B cell (primary cell): ENCODE measurements at regions not wholly inside any gene's neighbourhood (a gene's known extent, or its start where the extent isn't known, plus 50 kb on each side); places are given as distances from the start of the nearest gene placed in this dataset.
"Not testable (repeated sequence)": the region's sequence is repeated elsewhere in the genome, so short reads cannot be mapped to it uniquely, and the experiment has no call there.

ENCODE experiments used
- ATAC-seq: fragments of 200-7000 bp; cut with Tn5 transposase; one replicate; pipeline ENCODE4 v1.10.0; 2021; ENCODE audit warnings: low read depth, mild to moderate bottlenecking, moderate number of reproducible peaks, moderate library complexity
- CTCF ChIA-PET: fragments of 350-600 bp; sonication (Branson Sonifier 250); formaldehyde crosslinking; loops from one replicate; lab custom pipeline; 2021; ENCODE audit warnings: antibody characterized with exemption, inconsistent platforms; lab: Charles Lee
- POLR2A ChIA-PET: fragments of 350-600 bp; sonication (Branson Sonifier 250); formaldehyde crosslinking; loops from one replicate; lab custom pipeline; 2021; ENCODE audit warnings: antibody characterized with exemption; lab: Charles Lee
- DNase-seq: peaks from one replicate; pipeline ENCODE4 v3.0.0; 2013
- H2AFZ ChIP-seq: 2 replicates; pipeline ENCODE4 v1.6.1; 2012; ENCODE audit warnings: mild to moderate bottlenecking, low read depth, low read length; ENCODE audit not compliant: insufficient read depth, poor library complexity, severe bottlenecking
- H3K27ac ChIP-seq, 2 donors: 1 replicate in 1 of 2; 2 replicates in 1 of 2; pipeline ENCODE4 v1.5.1; 2012 to 2013; ENCODE audit warnings: low read length in 2 of 2, mild to moderate bottlenecking in 2 of 2, moderate library complexity in 1 of 2
- H3K27me3 ChIP-seq, 4 experiments: fragments of 200-600 bp in 1 of 4; sonication (generic) in 1 of 4; replicated peaks in 1 of 4; 1 replicate in 2 of 4; 2 replicates in 2 of 4; pipeline versions ENCODE4 v1.6.1 to v1.7.0; 2013 to 2016; ENCODE audit warnings: low read length in 3 of 4, mild to moderate bottlenecking in 2 of 4, mixed read lengths in 1 of 4, moderate library complexity in 1 of 4; ENCODE audit not compliant: insufficient read depth in 4 of 4, control insufficient read depth in 3 of 4; ENCODE audit errors: control extremely low read depth in 1 of 4
- H3K36me3 ChIP-seq, 2 experiments: replicated peaks in 1 of 2; 1 replicate in 1 of 2; 2 replicates in 1 of 2; pipeline versions ENCODE4 v1.6.1 to v1.7.1; 2013; ENCODE audit warnings: low read length in 1 of 2; ENCODE audit not compliant: insufficient read depth in 2 of 2, control insufficient read depth in 1 of 2; ENCODE audit errors: control extremely low read depth in 1 of 2, extremely low read depth in 1 of 2
- H3K4me1 ChIP-seq, 2 donors: fragments of 200-600 bp in 1 of 2; sonication (generic) in 1 of 2; 1 replicate in 1 of 2; 2 replicates in 1 of 2; pipeline versions ENCODE4 v1.5.1 to v1.6.1; 2013 to 2017; ENCODE audit warnings: low read length in 2 of 2; ENCODE audit not compliant: control insufficient read depth in 2 of 2, insufficient read depth in 2 of 2
- H3K4me2 ChIP-seq: replicated peaks from 2 replicates; pipeline ENCODE3; 2012; ENCODE audit warnings: mild to moderate bottlenecking, low read depth, low read length; ENCODE audit not compliant: poor library complexity, severe bottlenecking
- H3K4me3 ChIP-seq, 5 experiments: fragments of 200-600 bp in 1 of 5; sonication (generic) in 1 of 5; 1 replicate in 3 of 5; 2 replicates in 2 of 5; pipeline versions ENCODE4 v1.5.1 to v1.7.0; 2011 to 2016; ENCODE audit warnings: low read length in 4 of 5, mild to moderate bottlenecking in 4 of 5, low read depth in 2 of 5, control low read depth in 1 of 5, moderate library complexity in 1 of 5; ENCODE audit not compliant: insufficient read depth in 1 of 5; ENCODE audit errors: control extremely low read depth in 1 of 5, extremely low read depth in 1 of 5
- H3K79me2 ChIP-seq: fragments of 200-600 bp; sonication (generic); one replicate; pipeline ENCODE4 v1.6.0; 2016; ENCODE audit warnings: low read length; ENCODE audit not compliant: control insufficient read depth, insufficient read depth
- H3K9ac ChIP-seq: fragments of 200-600 bp; sonication (generic); 2 replicates; pipeline ENCODE4 v1.6.1; 2017; ENCODE audit warnings: mild to moderate bottlenecking, low read length, moderate library complexity
- H3K9me3 ChIP-seq, 3 donors: one replicate each; pipeline versions ENCODE4 v1.6.1 to v1.7.1; 2013; ENCODE audit warnings: low read length in 2 of 3; ENCODE audit not compliant: control insufficient read depth in 2 of 3, insufficient read depth in 1 of 3; ENCODE audit errors: control extremely low read depth in 1 of 3
- H4K20me1 ChIP-seq: 2 replicates; pipeline ENCODE4 v1.6.0; 2012; ENCODE audit warnings: mild to moderate bottlenecking, low read length; ENCODE audit not compliant: insufficient read depth, control insufficient read depth, poor library complexity, severe bottlenecking
- H3K27ac Mint-ChIP-seq: one replicate; pipeline ENCODE4 v1.8.0; 2021; ENCODE audit warnings: mixed read lengths
- H3K27me3 Mint-ChIP-seq: one replicate; pipeline ENCODE4 v1.8.0; 2021; ENCODE audit warnings: mixed read lengths
- H3K4me1 Mint-ChIP-seq: one replicate; pipeline ENCODE4 v1.8.0; 2021; ENCODE audit warnings: mixed read lengths
- H3K4me3 Mint-ChIP-seq: one replicate; pipeline ENCODE4 v1.8.0; 2021; ENCODE audit warnings: mixed read lengths
- H3K9me3 Mint-ChIP-seq: one replicate; pipeline ENCODE4 v1.8.0; 2022; ENCODE audit warnings: mixed read lengths; ENCODE audit not compliant: insufficient read depth
- CTCF ChIP-seq: fragments of 200-600 bp; IDR thresholded peaks from one replicate; pipeline ENCODE4 v1.8.0; 2022; ENCODE audit warnings: antibody characterized with exemption, mild to moderate bottlenecking
- EZH2 ChIP-seq: IDR thresholded peaks from 2 replicates; pipeline ENCODE4 v1.6.1; 2012; ENCODE audit warnings: borderline replicate concordance, low read depth, mild to moderate bottlenecking, moderate library complexity, low read length; ENCODE audit not compliant: insufficient read depth, poor library complexity, severe bottlenecking
- whole genome bisulfite sequencing: methylation state at CpG from one replicate; pipeline ENCODE4 v1.1.5; 2013; ENCODE audit warnings: missing lambda C conversion rate; ENCODE audit not compliant: insufficient coverage; 5-methylcytosine and 5-hydroxymethylcytosine counted together
- intact Hi-C: fragments of 100-400 bp; cut with micrococcal nuclease; formaldehyde crosslinking; loops from one replicate; pipeline ENCODE4 v1.10.0; 2022

- Histone ChIP-seq H3K9me3 (peaks cover 0 to 4% (median 0%) of the 10 kb centered on the region in 3 donors), H3K36me3 (no peaks in the 10 kb centered on the region), H3K4me1 (no peaks in the 10 kb centered on the region), H2AFZ (no peak overlapping the region), H3K4me2 (no peak overlapping the region), H3K79me2 (no peaks in the 10 kb centered on the region), H3K9ac (no peak overlapping the region), H3K4me3 (no peak overlapping the region), H4K20me1 (no peaks in the 10 kb centered on the region), H3K27me3 (no peaks in the 10 kb centered on the region), H3K27ac (no peak overlapping the region)
- ChIA-PET POLR2A (no interaction called here), CTCF (no interaction called here)
- no peak for DNase-seq
- peaks cover 9% of the 10 kb centered on the region for H3K27me3 Mint-ChIP-seq
- H3K4me1 Mint-ChIP-seq, result no peaks in the 10 kb centered on the region
- TF ChIP-seq EZH2, result no peak
- TF ChIP-seq CTCF, result no peak
- H3K9me3 Mint-ChIP-seq, result no peaks in the 10 kb centered on the region
- intact Hi-C loops, result no loop called here
- no peak overlapping the region for H3K4me3 Mint-ChIP-seq
- H3K27ac Mint-ChIP-seq, result no peak overlapping the region
- WGBS, result 97% methylated on average over 25 of the region's 25 CpGs
- no peak for ATAC-seq
Observed at GRCh38 chr18:76613755-76614120, 118.7 kb upstream of the ZNF516 start.

- no peaks in the 10 kb centered on the region for H3K9me3 Mint-ChIP-seq
- CTCF ChIA-PET, result no interaction called here
- TF ChIP-seq CTCF, result no peak
- no peak for TF ChIP-seq EZH2
- Histone ChIP-seq H3K79me2 (no peaks in the 10 kb centered on the region), H3K4me1 (no peaks in the 10 kb centered on the region), H3K9ac (no peak overlapping the region), H4K20me1 (no peaks in the 10 kb centered on the region), H3K4me3 (no peak overlapping the region), H3K4me2 (no peak overlapping the region), H3K36me3 (no peaks in the 10 kb centered on the region), H2AFZ (no peak overlapping the region), H3K27ac (no peak overlapping the region), H3K9me3 (peaks cover 0 to 4% (median 0%) of the 10 kb centered on the region in 3 donors), H3K27me3 (no peaks in the 10 kb centered on the region)
- WGBS, result 91% methylated on average over 14 of the region's 16 CpGs
- H3K4me3 Mint-ChIP-seq, result no peak overlapping the region
- peaks cover 5% of the 10 kb centered on the region for H3K27me3 Mint-ChIP-seq
- no peaks in the 10 kb centered on the region for H3K4me1 Mint-ChIP-seq
- ATAC-seq (no peak), DNase-seq (no peak)
- intact Hi-C loops, result no loop called here
- no peak overlapping the region for H3K27ac Mint-ChIP-seq
- POLR2A ChIA-PET, result no interaction called here
Observed at GRCh38 chr18:76613053-76613754, 118.2 kb upstream of the ZNF516 start.

GRCh38 chr18:76611750-76612045 lies 116.7 kb upstream of the ZNF516 start:
- H2AFZ ChIP-seq, H3K4me3 Mint-ChIP-seq, H4K20me1 ChIP-seq, POLR2A ChIA-PET, H3K4me1 ChIP-seq, H3K27ac Mint-ChIP-seq, H3K9me3 ChIP-seq, CTCF ChIA-PET, H3K4me3 ChIP-seq, intact Hi-C loops, DNase-seq, H3K9me3 Mint-ChIP-seq, H3K36me3 ChIP-seq, H3K4me2 ChIP-seq, H3K4me1 Mint-ChIP-seq, ATAC-seq, H3K79me2 ChIP-seq, H3K9ac ChIP-seq, H3K27me3 ChIP-seq, H3K27me3 Mint-ChIP-seq, H3K27ac ChIP-seq: not testable (repeated sequence)
- WGBS, result 96% methylated on average over 26 of the region's 26 CpGs
